ENCODE measurements at regions not wholly inside any gene's neighbourhood (a gene's known extent, or its start where the extent isn't known, plus 50 kb on each side); places are given as distances from the start of the nearest gene placed in this dataset.

DNA sequence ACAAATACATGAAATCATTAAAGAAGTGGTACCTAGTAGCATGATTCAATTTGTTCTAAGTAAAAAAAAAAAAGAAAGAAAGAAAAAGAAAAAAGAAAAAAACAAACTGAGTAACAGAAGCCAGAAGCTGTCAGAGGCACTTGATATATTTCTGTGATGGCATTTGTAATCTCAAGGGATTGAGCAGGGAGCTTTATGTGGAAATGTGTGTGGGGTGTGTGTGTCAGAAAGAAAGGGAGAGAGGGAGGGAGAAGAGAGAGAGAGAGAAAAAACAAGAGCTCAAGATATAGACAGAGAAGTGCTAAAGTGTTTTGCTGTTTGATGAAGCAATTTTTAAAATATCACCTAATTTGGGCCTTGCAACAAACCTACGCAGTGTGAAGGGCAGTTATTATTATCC is 357.6 kb upstream of the PCDH15 start:
- TF ChIP-seq, protein P1, sequence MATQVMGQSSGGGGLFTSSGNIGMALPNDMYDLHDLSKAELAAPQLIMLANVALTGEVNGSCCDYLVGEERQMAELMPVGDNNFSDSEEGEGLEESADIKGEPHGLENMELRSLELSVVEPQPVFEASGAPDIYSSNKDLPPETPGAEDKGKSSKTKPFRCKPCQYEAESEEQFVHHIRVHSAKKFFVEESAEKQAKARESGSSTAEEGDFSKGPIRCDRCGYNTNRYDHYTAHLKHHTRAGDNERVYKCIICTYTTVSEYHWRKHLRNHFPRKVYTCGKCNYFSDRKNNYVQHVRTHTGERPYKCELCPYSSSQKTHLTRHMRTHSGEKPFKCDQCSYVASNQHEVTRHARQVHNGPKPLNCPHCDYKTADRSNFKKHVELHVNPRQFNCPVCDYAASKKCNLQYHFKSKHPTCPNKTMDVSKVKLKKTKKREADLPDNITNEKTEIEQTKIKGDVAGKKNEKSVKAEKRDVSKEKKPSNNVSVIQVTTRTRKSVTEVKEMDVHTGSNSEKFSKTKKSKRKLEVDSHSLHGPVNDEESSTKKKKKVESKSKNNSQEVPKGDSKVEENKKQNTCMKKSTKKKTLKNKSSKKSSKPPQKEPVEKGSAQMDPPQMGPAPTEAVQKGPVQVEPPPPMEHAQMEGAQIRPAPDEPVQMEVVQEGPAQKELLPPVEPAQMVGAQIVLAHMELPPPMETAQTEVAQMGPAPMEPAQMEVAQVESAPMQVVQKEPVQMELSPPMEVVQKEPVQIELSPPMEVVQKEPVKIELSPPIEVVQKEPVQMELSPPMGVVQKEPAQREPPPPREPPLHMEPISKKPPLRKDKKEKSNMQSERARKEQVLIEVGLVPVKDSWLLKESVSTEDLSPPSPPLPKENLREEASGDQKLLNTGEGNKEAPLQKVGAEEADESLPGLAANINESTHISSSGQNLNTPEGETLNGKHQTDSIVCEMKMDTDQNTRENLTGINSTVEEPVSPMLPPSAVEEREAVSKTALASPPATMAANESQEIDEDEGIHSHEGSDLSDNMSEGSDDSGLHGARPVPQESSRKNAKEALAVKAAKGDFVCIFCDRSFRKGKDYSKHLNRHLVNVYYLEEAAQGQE (IDR thresholded peaks at IDR 0.05; ENCODE audit: insufficient read depth in 1 of 2, low read depth in 2 of 2, low read length in 2 of 2) = no peak
- TF ChIP-seq POLR2AphosphoS5 (IDR thresholded peaks at IDR 0.05; ENCODE audit: low read depth, low read length) (no peak), TAF1 (IDR thresholded peaks at IDR 0.05; ENCODE audit: borderline replicate concordance, insufficient read depth, low read length) (no peak)

DNA sequence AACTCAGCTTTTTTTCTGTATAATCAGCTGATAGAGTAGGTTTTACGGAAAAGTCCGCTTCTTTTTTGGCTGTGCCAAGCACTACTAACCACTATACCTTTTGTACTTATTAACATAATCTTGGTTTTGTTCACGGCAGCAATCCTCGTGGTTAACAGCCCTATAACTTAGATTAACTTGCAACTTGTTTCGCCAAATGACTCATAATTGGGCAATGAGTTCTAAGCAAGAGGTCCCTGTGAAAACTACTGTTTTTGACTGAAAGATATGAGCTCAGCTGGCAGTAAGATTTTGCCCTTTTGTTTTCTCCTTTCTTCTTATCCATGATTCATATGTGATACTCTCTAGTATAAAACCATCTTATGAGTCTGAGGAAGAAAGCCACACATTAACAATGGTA is 345.0 kb upstream of the PCDH15 start:
- no peak for TF ChIP-seq SIN3A (IDR thresholded peaks at IDR 0.05; ENCODE audit: borderline replicate concordance, insufficient read depth, low read length)
- TF ChIP-seq POLR2AphosphoS5 (IDR thresholded peaks at IDR 0.05; ENCODE audit: low read depth, low read length) = no peak
- TF ChIP-seq, protein P1 (IDR thresholded peaks at IDR 0.05; ENCODE audit: insufficient read depth in 1 of 2, low read depth in 2 of 2, low read length in 2 of 2) = no peak
- no peak for TF ChIP-seq FOXP2 (optimal IDR thresholded peaks at IDR 0.05; ENCODE audit: borderline replicate concordance, extremely low read depth, extremely low read length, insufficient read depth)
- no peak for TF ChIP-seq TAF1 (IDR thresholded peaks at IDR 0.05; ENCODE audit: borderline replicate concordance, insufficient read depth, low read length)

DNA sequence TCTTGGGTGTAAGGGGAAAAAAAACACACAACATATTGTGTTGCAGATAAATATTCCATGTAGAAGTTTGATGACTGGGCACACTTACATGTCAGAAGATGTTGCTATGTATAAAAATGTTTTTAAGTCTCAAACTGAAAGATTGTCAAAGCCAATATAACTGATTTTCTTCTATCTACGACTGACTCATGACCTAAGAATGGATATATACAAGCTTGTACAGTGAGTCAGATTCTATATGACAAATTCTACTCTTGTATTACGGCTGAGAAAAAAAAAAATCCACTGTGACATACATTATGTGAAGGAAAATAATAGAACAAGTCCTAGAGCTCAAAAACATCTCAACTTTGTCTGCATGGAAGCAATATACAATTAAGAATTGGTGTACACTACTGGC is 343.0 kb upstream of the PCDH15 start:
- TF ChIP-seq, protein P1 (IDR thresholded peaks at IDR 0.05; ENCODE audit: insufficient read depth in 1 of 2, low read depth in 2 of 2, low read length in 2 of 2) = no peak
- TF ChIP-seq FOXP2 (optimal IDR thresholded peaks at IDR 0.05; ENCODE audit: borderline replicate concordance, extremely low read depth, extremely low read length, insufficient read depth) = no peak

DNA sequence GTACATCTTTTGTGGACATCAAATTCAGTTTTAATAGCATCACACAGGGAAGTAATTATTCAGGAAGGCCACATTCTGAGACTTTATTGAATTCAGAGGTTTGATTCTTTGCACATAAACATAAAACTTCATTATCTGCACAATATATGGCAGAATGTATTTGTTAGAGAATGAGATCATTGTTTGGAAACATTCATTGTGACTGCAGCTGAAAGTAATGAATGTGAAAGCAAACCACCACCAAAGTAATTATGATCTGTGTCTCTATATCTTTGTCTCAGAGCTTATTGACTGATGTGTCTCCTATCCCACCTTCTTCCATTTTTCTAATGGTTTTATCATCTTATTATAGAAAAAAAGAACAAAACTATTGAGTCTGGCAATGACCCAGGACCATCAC is 340.9 kb upstream of the PCDH15 start:
- TF ChIP-seq FOXP2 (optimal IDR thresholded peaks at IDR 0.05; ENCODE audit: borderline replicate concordance, extremely low read depth, extremely low read length, insufficient read depth) (no peak), TAF1 (IDR thresholded peaks at IDR 0.05; ENCODE audit: borderline replicate concordance, insufficient read depth, low read length) (no peak), SIN3A (IDR thresholded peaks at IDR 0.05; ENCODE audit: borderline replicate concordance, insufficient read depth, low read length) (no peak), POLR2AphosphoS5 (IDR thresholded peaks at IDR 0.05; ENCODE audit: low read depth, low read length) (no peak)
- TF ChIP-seq, protein P1 (IDR thresholded peaks at IDR 0.05; ENCODE audit: insufficient read depth in 1 of 2, low read depth in 2 of 2, low read length in 2 of 2) = no peak

DNA sequence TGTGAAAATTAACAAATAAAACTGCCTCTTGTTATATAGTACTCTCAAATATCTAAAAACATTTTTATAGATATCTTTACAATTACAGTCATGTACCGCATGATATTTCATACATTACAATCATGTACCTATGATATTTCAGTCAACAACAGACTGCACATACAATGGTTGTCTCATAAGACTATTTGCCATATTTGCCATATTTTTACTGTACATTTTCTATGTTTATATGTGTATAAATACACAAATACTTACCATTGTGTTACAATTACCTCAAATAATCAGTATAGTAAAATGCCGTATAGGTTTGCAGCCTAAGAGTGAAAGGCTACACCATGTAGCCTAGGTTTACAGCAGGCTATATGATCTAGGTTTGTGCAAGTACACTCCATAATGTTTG is 336.0 kb upstream of the PCDH15 start:
- TF ChIP-seq, protein P1 (IDR thresholded peaks at IDR 0.05; ENCODE audit: insufficient read depth in 1 of 2, low read depth in 2 of 2, low read length in 2 of 2) = no peak
- TF ChIP-seq SIN3A (IDR thresholded peaks at IDR 0.05; ENCODE audit: borderline replicate concordance, insufficient read depth, low read length) = no peak
- no peak for TF ChIP-seq POLR2AphosphoS5 (IDR thresholded peaks at IDR 0.05; ENCODE audit: low read depth, low read length)
- no peak for TF ChIP-seq FOXP2 (optimal IDR thresholded peaks at IDR 0.05; ENCODE audit: borderline replicate concordance, extremely low read depth, extremely low read length, insufficient read depth)
- TF ChIP-seq TAF1 (IDR thresholded peaks at IDR 0.05; ENCODE audit: borderline replicate concordance, insufficient read depth, low read length) = no peak
